NT2/D1 (cell line): ENCODE measurements at regions not wholly inside any gene's neighbourhood (a gene's known extent, or its start where the extent isn't known, plus 50 kb on each side); places are given as distances from the start of the nearest gene placed in this dataset.

Experiments
- DNase-seq: peaks from one replicate; pipeline ENCODE4 v3.0.0-alpha.2; 2011; ENCODE audit warnings: low read depth, low spot score
- H3K27me3 ChIP-seq: 2 replicates; pipeline ENCODE4 v1.6.0; 2011; ENCODE audit warnings: mild to moderate bottlenecking; ENCODE audit not compliant: insufficient read length, insufficient read depth
- H3K36me3 ChIP-seq: 2 replicates; pipeline ENCODE4 v1.6.1; 2011; ENCODE audit warnings: mild to moderate bottlenecking, low read length, mixed read lengths; ENCODE audit not compliant: insufficient read depth, insufficient read length
- H3K4me1 ChIP-seq: 2 replicates; pipeline ENCODE4 v1.5.1; 2011; ENCODE audit not compliant: insufficient read depth, insufficient read length
- H3K4me3 ChIP-seq: 2 replicates; pipeline ENCODE4 v1.5.1; 2011; ENCODE audit warnings: low read depth; ENCODE audit not compliant: insufficient read length
- H3K9ac ChIP-seq: 2 replicates; pipeline ENCODE4 v1.6.0; 2011; ENCODE audit warnings: low read depth; ENCODE audit not compliant: insufficient read length
- H3K9me3 ChIP-seq: 2 replicates; pipeline ENCODE4 v1.5.1; 2011; ENCODE audit warnings: mild to moderate bottlenecking, low read length; ENCODE audit not compliant: insufficient read depth
- SUZ12 ChIP-seq: IDR thresholded peaks from 2 replicates; pipeline ENCODE4 v1.6.1; 2011; ENCODE audit not compliant: insufficient read length, insufficient read depth; ENCODE audit errors: extremely low read depth
- YY1 ChIP-seq: IDR thresholded peaks from 2 replicates; pipeline ENCODE4 v1.6.1; 2011; ENCODE audit not compliant: insufficient read length, insufficient read depth
- ZNF274 ChIP-seq: IDR thresholded peaks from 2 replicates; pipeline ENCODE4 v1.6.1; 2011; ENCODE audit warnings: mild to moderate bottlenecking, low read depth, low read length

- TF ChIP-seq SUZ12 (no peak), ZNF274 (no peak), YY1 (no peak)
- no peak for DNase-seq
- Histone ChIP-seq H3K9me3 (no peaks in the 10 kb centered on the region), H3K36me3 (no peaks in the 10 kb centered on the region), H3K4me1 (no peaks in the 10 kb centered on the region), H3K4me3 (no peak overlapping the region), H3K27me3 (no peaks in the 10 kb centered on the region), H3K9ac (no peak overlapping the region)
These were observed 1500.7 kb upstream of the FLRT2 start for GRCh38 chr14:84029246-84029645.

- DNase-seq, result no peak
- Histone ChIP-seq H3K9ac (no peak overlapping the region), H3K9me3 (no peaks in the 10 kb centered on the region), H3K27me3 (no peaks in the 10 kb centered on the region), H3K36me3 (no peaks in the 10 kb centered on the region), H3K4me3 (no peak overlapping the region), H3K4me1 (no peaks in the 10 kb centered on the region)
- no peak for TF ChIP-seq ZNF274
- no peak for TF ChIP-seq YY1
- TF ChIP-seq SUZ12, result no peak
These were observed 1500.2 kb upstream of the FLRT2 start for GRCh38 chr14:84029720-84030119.

GRCh38 chr14:84036840-84037239 lies 1493.1 kb upstream of the FLRT2 start:
- no peak overlapping the region for H3K4me3 ChIP-seq
- H3K9me3 ChIP-seq, result no peaks in the 10 kb centered on the region
- no peak for DNase-seq
- TF ChIP-seq ZNF274, result no peak
- no peak for TF ChIP-seq YY1
- TF ChIP-seq SUZ12, result no peak
- H3K9ac ChIP-seq, result no peak overlapping the region
- no peaks in the 10 kb centered on the region for H3K4me1 ChIP-seq
- no peaks in the 10 kb centered on the region for H3K27me3 ChIP-seq
- H3K36me3 ChIP-seq, result no peaks in the 10 kb centered on the region

- Histone ChIP-seq H3K36me3 (no peaks in the 10 kb centered on the region), H3K9me3 (no peaks in the 10 kb centered on the region), H3K9ac (no peak overlapping the region), H3K4me3 (no peak overlapping the region), H3K27me3 (no peaks in the 10 kb centered on the region), H3K4me1 (no peaks in the 10 kb centered on the region)
- no peak for TF ChIP-seq YY1
- no peak for TF ChIP-seq SUZ12
- no peak for TF ChIP-seq ZNF274
- DNase-seq, result no peak
These were observed 1492.4 kb upstream of the FLRT2 start for GRCh38 chr14:84037593-84037992.

- Histone ChIP-seq H3K27me3 (no peaks in the 10 kb centered on the region), H3K4me3 (no peak overlapping the region), H3K9me3 (no peaks in the 10 kb centered on the region), H3K4me1 (no peaks in the 10 kb centered on the region), H3K36me3 (no peaks in the 10 kb centered on the region), H3K9ac (no peak overlapping the region)
- no peak for TF ChIP-seq YY1
- no peak for TF ChIP-seq SUZ12
- TF ChIP-seq ZNF274, result no peak
- no peak for DNase-seq
These were observed 1489.8 kb upstream of the FLRT2 start for GRCh38 chr14:84040101-84040500.

- Histone ChIP-seq H3K36me3 (no peaks in the 10 kb centered on the region), H3K4me1 (no peaks in the 10 kb centered on the region), H3K9ac (no peak overlapping the region), H3K9me3 (no peaks in the 10 kb centered on the region), H3K27me3 (no peaks in the 10 kb centered on the region), H3K4me3 (no peak overlapping the region)
- TF ChIP-seq ZNF274 (no peak), YY1 (no peak), SUZ12 (no peak)
- DNase-seq, result no peak
These were observed 1488.5 kb upstream of the FLRT2 start for GRCh38 chr14:84041421-84041820.

GRCh38 chr14:84042992-84043391 lies 1487.0 kb upstream of the FLRT2 start:
- no peak for DNase-seq
- TF ChIP-seq SUZ12 (no peak), YY1 (no peak), ZNF274 (no peak)
- no peaks in the 10 kb centered on the region for H3K27me3 ChIP-seq
- H3K4me1 ChIP-seq, result no peaks in the 10 kb centered on the region
- H3K36me3 ChIP-seq, result no peaks in the 10 kb centered on the region
- H3K9ac ChIP-seq, result no peak overlapping the region
- no peak overlapping the region for H3K4me3 ChIP-seq
- H3K9me3 ChIP-seq, result no peaks in the 10 kb centered on the region

GRCh38 chr14:84064316-84065125 lies 1465.4 kb upstream of the FLRT2 start:
- no peak for DNase-seq
- Histone ChIP-seq H3K36me3 (no peaks in the 10 kb centered on the region), H3K4me3 (no peak overlapping the region), H3K4me1 (no peaks in the 10 kb centered on the region), H3K9ac (no peak overlapping the region), H3K9me3 (no peaks in the 10 kb centered on the region), H3K27me3 (no peaks in the 10 kb centered on the region)
- no peak for TF ChIP-seq YY1
